HUDEP-2 (cell line): ENCODE measurements at regions not wholly inside any gene's neighbourhood (a gene's known extent, or its start where the extent isn't known, plus 50 kb on each side); places are given as distances from the start of the nearest gene placed in this dataset.

ENCODE experiments used
- DNase-seq, 76 experiments: peaks; one replicate each; lab custom pipeline; 2025; ENCODE audit not compliant: unreplicated experiment in 76 of 76; lab: John Stamatoyannopoulos, UW

- peak in 33 of 76 experiments; percentile 1 to 44 (median 10) for DNase-seq
These were observed 318.7 kb downstream of the BUD13 start for GRCh38 chr11:116454020-116454645.

DNA sequence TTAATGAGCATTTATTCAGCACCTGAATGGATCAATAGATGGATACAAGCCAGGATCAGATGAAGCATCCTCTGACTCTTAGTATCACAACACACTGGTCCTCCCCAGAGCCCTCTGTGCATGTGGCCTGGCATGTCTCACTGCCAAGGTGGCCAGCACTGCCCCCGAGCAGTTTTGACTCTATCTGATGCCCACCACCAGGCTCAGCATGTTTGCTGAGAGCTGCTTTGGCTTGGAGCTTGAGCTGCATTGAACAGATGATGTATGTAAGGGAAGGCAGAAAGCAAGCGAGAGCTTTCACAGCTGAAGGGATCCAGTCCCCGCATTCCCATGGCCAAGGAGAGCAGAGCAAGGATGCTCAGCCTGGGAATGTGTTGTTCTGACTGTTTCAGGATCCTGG lies 320.3 kb downstream of the BUD13 start:
- no peak for DNase-seq

DNA sequence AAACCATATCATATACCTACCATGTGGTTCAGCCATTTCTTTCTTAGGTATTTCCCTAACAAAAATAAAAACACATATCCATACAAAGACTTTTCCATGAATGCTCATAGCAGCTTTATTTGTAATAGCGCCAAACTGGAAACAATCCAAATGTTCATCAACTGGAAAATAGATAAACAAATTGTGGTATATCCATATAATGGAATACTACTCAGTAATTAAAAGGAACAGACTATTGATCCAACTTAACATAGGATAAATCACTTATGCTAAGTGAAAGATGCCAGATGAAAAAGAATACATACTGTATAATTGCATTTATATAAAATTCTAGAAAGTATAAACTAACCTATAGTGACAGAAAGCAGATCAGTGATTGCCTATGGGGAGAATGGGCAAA lies 323.3 kb downstream of the BUD13 start:
- DNase-seq, result no peak

- no peak for DNase-seq
These were observed 326.5 kb downstream of the BUD13 start for GRCh38 chr11:116446048-116446941.

DNA sequence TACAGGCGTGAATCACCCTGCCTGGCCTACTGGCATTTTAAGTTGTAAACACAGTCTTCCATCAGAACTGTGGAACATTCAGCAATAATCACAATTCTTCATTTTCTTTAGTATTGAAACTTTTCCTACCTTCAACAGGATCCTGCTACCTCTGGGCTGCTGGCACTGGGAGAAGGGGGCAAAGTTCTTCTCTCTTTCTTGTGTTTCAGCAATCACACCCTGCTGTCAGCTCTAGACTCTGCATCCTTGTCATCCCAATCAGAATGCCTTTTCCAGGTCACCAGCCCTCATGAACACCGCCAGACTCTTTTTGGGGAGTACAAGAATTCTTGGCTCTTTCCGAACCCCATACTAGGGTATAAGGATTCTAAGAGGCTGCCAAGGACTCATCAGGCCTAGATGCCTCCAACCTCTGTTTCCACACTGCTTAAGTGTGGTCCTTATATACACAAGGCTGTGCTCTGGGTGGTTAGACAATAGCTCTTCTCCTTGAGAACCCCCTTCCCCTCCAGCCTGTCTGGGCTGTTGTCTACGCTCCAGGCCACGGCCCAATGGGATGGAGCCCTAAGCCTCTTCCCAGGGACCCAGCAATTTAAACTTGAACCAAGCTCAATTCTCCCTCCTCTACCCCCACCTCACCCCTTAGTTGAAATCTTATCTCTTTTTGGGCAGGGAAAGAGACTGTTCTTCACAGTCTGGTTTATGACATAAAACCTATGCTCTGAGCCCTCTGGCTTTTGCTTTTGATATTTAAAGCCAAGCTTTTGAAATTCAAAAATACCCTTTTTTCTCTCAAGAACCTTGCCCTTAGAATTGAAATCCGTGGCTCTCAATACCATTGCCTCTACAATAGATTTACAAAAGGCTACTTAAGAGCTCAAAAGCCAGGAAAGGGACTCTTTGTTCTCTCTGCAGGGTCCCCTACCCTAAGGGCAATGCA lies 327.4 kb downstream of the BUD13 start:
- DNase-seq, result no peak

GRCh38 chr11:116442238-116442752 lies 330.5 kb downstream of the BUD13 start:
- DNase-seq, result no peak

DNA sequence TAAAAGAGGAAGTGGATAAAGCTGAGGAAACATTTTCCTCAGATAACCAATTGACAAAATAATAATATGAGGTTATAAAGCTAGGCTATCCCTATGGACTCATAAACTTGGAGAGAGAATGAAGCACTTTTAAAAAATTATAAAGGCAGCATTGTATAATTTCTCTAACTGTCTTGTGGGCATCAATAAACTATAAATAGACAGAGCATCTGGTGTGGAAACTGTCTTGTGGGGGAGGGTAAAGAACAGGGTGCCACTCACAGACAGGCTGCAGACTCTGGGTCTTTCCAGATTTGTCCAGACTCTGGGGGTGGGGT lies 333.5 kb downstream of the BUD13 start:
- DNase-seq, result no peak

GRCh38 chr11:116438651-116439360 lies 334.0 kb downstream of the BUD13 start:
- DNase-seq, result no peak

GRCh38 chr11:116434986-116435385 lies 337.8 kb downstream of the BUD13 start:
- DNase-seq, result no peak

DNA sequence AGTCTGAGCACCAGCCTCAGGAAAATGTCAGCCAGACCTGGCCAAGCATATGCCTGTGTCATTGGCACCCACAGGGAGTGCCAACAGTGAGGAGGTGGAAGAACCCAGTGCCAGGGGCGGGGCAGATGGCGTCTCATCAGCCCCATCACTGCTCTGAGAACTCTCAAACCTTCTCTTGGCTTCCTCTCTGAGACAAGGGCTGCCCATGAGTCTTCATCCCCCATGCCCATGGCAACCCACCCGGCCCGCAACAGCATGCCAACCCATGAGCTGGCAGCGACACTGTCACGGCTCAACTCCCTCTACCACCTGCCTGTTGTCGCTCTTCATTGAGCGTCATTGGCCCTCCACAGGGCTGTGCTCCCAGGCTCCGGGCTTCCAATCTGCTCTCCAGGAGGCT lies 340.5 kb downstream of the BUD13 start:
- DNase-seq, result no peak

DNA sequence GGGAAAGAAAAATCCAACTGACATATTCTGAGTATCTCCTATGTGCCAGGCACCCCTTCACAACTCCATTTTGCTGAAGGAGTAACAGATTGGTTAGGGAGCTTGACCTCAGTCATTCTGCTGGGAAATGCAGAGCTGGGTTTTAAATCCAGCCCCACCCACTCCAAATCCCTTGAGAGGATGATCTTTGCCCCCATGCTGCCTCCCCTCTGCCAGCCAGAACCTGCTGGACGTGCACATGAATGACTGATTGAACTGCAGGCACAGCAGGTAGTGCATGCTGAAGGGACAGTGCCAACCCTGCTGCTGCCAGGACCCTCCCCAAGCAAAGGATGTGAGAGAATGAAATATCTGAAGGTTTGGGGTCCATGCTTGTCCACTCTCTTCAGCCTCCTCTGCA lies 340.9 kb downstream of the BUD13 start:
- no peak for DNase-seq

DNA sequence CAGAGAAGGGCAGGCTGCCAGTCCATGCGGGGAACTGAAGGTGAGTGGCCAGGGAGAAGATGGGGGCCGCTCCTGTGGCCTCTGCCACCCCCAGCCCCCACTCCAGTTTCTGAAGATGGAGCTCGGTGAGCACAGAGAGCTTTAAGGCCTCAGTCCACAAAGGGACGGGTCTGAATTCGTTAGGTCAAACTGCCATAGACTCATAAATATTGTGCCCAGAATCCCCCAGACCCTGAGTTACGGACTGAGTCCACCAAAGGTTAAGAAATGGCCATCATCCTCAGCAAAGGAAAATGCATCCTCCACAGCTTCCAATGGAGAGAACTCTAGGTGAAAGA lies 344.2 kb downstream of the BUD13 start:
- DNase-seq, result no peak

- no peak for DNase-seq
These were observed 344.7 kb downstream of the BUD13 start for GRCh38 chr11:116427903-116428637.

GRCh38 chr11:116427337-116427902 lies 345.4 kb downstream of the BUD13 start:
- DNase-seq, result no peak

- no peak for DNase-seq
These were observed 346.0 kb downstream of the BUD13 start for GRCh38 chr11:116426761-116427160.

GRCh38 chr11:116424615-116425261 lies 348.0 kb downstream of the BUD13 start:
- no peak for DNase-seq

GRCh38 chr11:116422956-116423600 lies 349.7 kb downstream of the BUD13 start:
- no peak for DNase-seq

GRCh38 chr11:116422556-116422955 lies 350.2 kb downstream of the BUD13 start:
- no peak for DNase-seq
